H1 (cell line): ENCODE measurements at regions not wholly inside any gene's neighbourhood (a gene's known extent, or its start where the extent isn't known, plus 50 kb on each side); places are given as distances from the start of the nearest gene placed in this dataset.
"Not testable (repeated sequence)": the region's sequence is repeated elsewhere in the genome, so short reads cannot be mapped to it uniquely, and the experiment has no call there.

Experiments used
- CTCF ChIA-PET: fragments of 300-600 bp; sonication (Branson Sonifier 250); formaldehyde crosslinking; loops from one replicate; lab custom pipeline; 2021; ENCODE audit not compliant: partially characterized antibody; lab: Charles Lee
- POLR2A ChIA-PET: fragments of 300-600 bp; sonication (Branson Sonifier 250); formaldehyde crosslinking; loops from one replicate; lab custom pipeline; 2021; ENCODE audit warnings: inconsistent platforms; ENCODE audit not compliant: partially characterized antibody; lab: Charles Lee
- DNase-seq, 2 experiments: peaks; one replicate each; pipeline versions ENCODE4 v3.0.0 to v3.0.0-alpha.2; 2010 to 2022; ENCODE audit warnings: low spot score in 2 of 2, low read depth in 1 of 2, mixed read lengths in 1 of 2
- FAIRE-seq: peaks from 2 replicates; lab custom pipeline; 2011; peaks lifted over from hg19 to GRCh38; lab: Jason Lieb, UNC
- H2AFZ ChIP-seq: 2 replicates; pipeline ENCODE4 v1.8.1; 2012; ENCODE audit warnings: low read length, inconsistent platforms
- H2AK5ac ChIP-seq: 2 replicates; pipeline ENCODE4 v1.6.1; 2013; ENCODE audit warnings: low read depth, low read length
- H2BK120ac ChIP-seq: replicated peaks from 2 replicates; pipeline ENCODE3; 2013; ENCODE audit warnings: low read depth, low read length, inconsistent platforms
- H2BK12ac ChIP-seq: 2 replicates; pipeline ENCODE4 v1.6.1; 2013; ENCODE audit warnings: low read depth, low read length
- H2BK15ac ChIP-seq: 2 replicates; pipeline ENCODE4 v1.6.1; 2013; ENCODE audit warnings: low read length
- H2BK20ac ChIP-seq: 2 replicates; pipeline ENCODE4 v1.6.1; 2013; ENCODE audit warnings: low read length
- H2BK5ac ChIP-seq: 2 replicates; pipeline ENCODE4 v1.6.1; 2013; ENCODE audit warnings: low read depth, low read length
- H3K14ac ChIP-seq: 2 replicates; pipeline ENCODE4 v1.6.1; 2013; ENCODE audit warnings: inconsistent platforms; ENCODE audit not compliant: insufficient read length
- H3K18ac ChIP-seq: 2 replicates; pipeline ENCODE4 v1.6.1; 2013; ENCODE audit warnings: low read length; ENCODE audit errors: extremely low read depth
- H3K23ac ChIP-seq: 2 replicates; pipeline ENCODE4 v1.6.1; 2013; ENCODE audit warnings: inconsistent platforms; ENCODE audit not compliant: insufficient read length
- H3K23me2 ChIP-seq: 2 replicates; pipeline ENCODE4 v1.6.1; 2013; ENCODE audit warnings: low read depth, low read length
- H3K27ac ChIP-seq: 2 replicates; pipeline ENCODE4 v1.6.1; 2011; ENCODE audit warnings: low read depth, low read length, inconsistent platforms
- H3K27me3 ChIP-seq, 4 experiments: replicated peaks in 1 of 4; 1 replicate in 1 of 4; 2 replicates in 3 of 4; pipeline versions ENCODE4 v1.6.1 to v1.8.1; 2011 to 2013; ENCODE audit warnings: low read length in 3 of 4, mild to moderate bottlenecking in 3 of 4, inconsistent platforms in 2 of 4, mixed read lengths in 2 of 4, moderate library complexity in 1 of 4; ENCODE audit not compliant: control insufficient read depth in 3 of 4, insufficient read depth in 3 of 4; ENCODE audit errors: extremely low read depth in 1 of 4
- H3K36me3 ChIP-seq, 4 experiments: 2 replicates each; pipeline versions ENCODE4 v1.6.1 to v1.8.1; 2011 to 2013; ENCODE audit warnings: mild to moderate bottlenecking in 4 of 4, low read length in 3 of 4, moderate library complexity in 2 of 4, control low read depth in 1 of 4, inconsistent platforms in 1 of 4; ENCODE audit not compliant: insufficient read depth in 4 of 4, control insufficient read depth in 2 of 4
- H3K4ac ChIP-seq: replicated peaks from 2 replicates; pipeline ENCODE3; 2013; ENCODE audit warnings: low read length, low read depth, mixed read lengths, inconsistent platforms; ENCODE audit not compliant: insufficient read length
- H3K4me1 ChIP-seq, 4 experiments: replicated peaks in 1 of 4; 1 replicate in 1 of 4; 2 replicates in 3 of 4; pipeline versions ENCODE4 v1.6.1 to v1.8.1; 2011 to 2013; ENCODE audit warnings: low read length in 3 of 4, inconsistent platforms in 2 of 4, mixed read lengths in 1 of 4; ENCODE audit not compliant: insufficient read depth in 4 of 4, control insufficient read depth in 3 of 4
- H3K4me2 ChIP-seq, 2 experiments: 2 replicates each; pipeline versions ENCODE4 v1.6.1 to v1.8.1; 2011 to 2013; ENCODE audit warnings: low read depth in 2 of 2, low read length in 2 of 2, control low read depth in 1 of 2, inconsistent platforms in 1 of 2, mild to moderate bottlenecking in 1 of 2; ENCODE audit not compliant: insufficient read depth in 1 of 2
- H3K4me3 ChIP-seq, 4 experiments: fragments of 200-600, 300-600 bp in 1 of 4; sonication (generic), shearing (Covaris generic), sonication (Bioruptor Twin) in 1 of 4; 2 replicates each; pipeline versions ENCODE4 v1.5.1 to v1.8.1; 2011 to 2016; ENCODE audit warnings: low read length in 4 of 4, low read depth in 3 of 4, control low read depth in 2 of 4, inconsistent platforms in 2 of 4, mild to moderate bottlenecking in 2 of 4, mixed read lengths in 1 of 4, moderate library complexity in 1 of 4; ENCODE audit not compliant: insufficient read depth in 2 of 4; ENCODE audit errors: extremely low read depth in 1 of 4
- H3K56ac ChIP-seq: replicated peaks from 2 replicates; pipeline ENCODE3; 2013; ENCODE audit warnings: low read depth, mild to moderate bottlenecking, mixed read lengths, low read length, inconsistent platforms; ENCODE audit not compliant: insufficient read length
- H3K79me1 ChIP-seq: 2 replicates; pipeline ENCODE4 v1.6.1; 2013; ENCODE audit warnings: low read depth, low read length, control low read depth
- H3K79me2 ChIP-seq, 2 experiments: 2 replicates each; pipeline versions ENCODE4 v1.6.1 to v1.8.1; 2012 to 2013; ENCODE audit warnings: low read length in 2 of 2, mild to moderate bottlenecking in 2 of 2, inconsistent platforms in 1 of 2; ENCODE audit not compliant: insufficient read depth in 2 of 2, control insufficient read depth in 1 of 2
- H3K9ac ChIP-seq, 4 experiments: replicated peaks in 1 of 4; 1 replicate in 1 of 4; 2 replicates in 3 of 4; pipeline versions ENCODE4 v1.6.1 to v1.8.1; 2011 to 2013; ENCODE audit warnings: low read depth in 3 of 4, low read length in 3 of 4, control low read depth in 2 of 4, mild to moderate bottlenecking in 2 of 4, moderate library complexity in 2 of 4, inconsistent platforms in 1 of 4; ENCODE audit errors: extremely low read depth in 1 of 4
- H3K9me3 ChIP-seq, 2 experiments: 2 replicates each; pipeline versions ENCODE4 v1.6.1 to v1.8.1; 2012 to 2013; ENCODE audit warnings: mild to moderate bottlenecking in 2 of 2, moderate library complexity in 2 of 2, control low read depth in 1 of 2, inconsistent platforms in 1 of 2, low read depth in 1 of 2, low read length in 1 of 2, mixed read lengths in 1 of 2; ENCODE audit not compliant: insufficient read depth in 2 of 2
- H4K20me1 ChIP-seq, 2 experiments: replicated peaks in 1 of 2; 2 replicates each; pipeline versions ENCODE3 to v1.8.1; 2011 to 2013; ENCODE audit warnings: inconsistent platforms in 2 of 2, low read length in 2 of 2, mild to moderate bottlenecking in 1 of 2; ENCODE audit not compliant: insufficient read depth in 2 of 2, control insufficient read depth in 1 of 2
- H4K5ac ChIP-seq: 2 replicates; pipeline ENCODE4 v1.6.1; 2013; ENCODE audit warnings: low read length, low read depth, mixed read lengths, inconsistent platforms; ENCODE audit not compliant: insufficient read length
- H4K8ac ChIP-seq: 2 replicates; pipeline ENCODE4 v1.8.0; 2013; ENCODE audit warnings: mild to moderate bottlenecking, moderate library complexity, low read length, inconsistent platforms; ENCODE audit not compliant: insufficient read depth; ENCODE audit errors: extremely low read depth
- H4K91ac ChIP-seq: replicated peaks from 2 replicates; pipeline ENCODE3; 2013; ENCODE audit warnings: low read length, mixed read lengths, inconsistent platforms; ENCODE audit not compliant: insufficient read length
- WGBS, 2 experiments: shearing (Covaris generic) in 1 of 2; methylation state at CpG; one replicate each; pipeline versions ENCODE4 v1.1.6 to v1.1.7; 2013 to 2015; ENCODE audit warnings: low lambda C conversion rate in 2 of 2, mixed read lengths in 2 of 2, inconsistent platforms in 1 of 2, low coverage in 1 of 2, missing lambda C conversion rate in 1 of 2; ENCODE audit not compliant: insufficient replicate concordance in 2 of 2, insufficient coverage in 1 of 2, insufficient read length in 1 of 2; ENCODE audit errors: extremely low coverage in 1 of 2, missing lambda C conversion rate in 1 of 2; 5-methylcytosine and 5-hydroxymethylcytosine counted together

GRCh38 chr5:32952421-32952820 is 241.3 kb downstream of the NPR3 start:
- H3K4me1 ChIP-seq, H4K91ac ChIP-seq, H4K8ac ChIP-seq, H2BK120ac ChIP-seq, H3K36me3 ChIP-seq, H4K20me1 ChIP-seq, H3K14ac ChIP-seq, H3K79me1 ChIP-seq, H3K56ac ChIP-seq, H2BK12ac ChIP-seq, POLR2A ChIA-PET, H2BK15ac ChIP-seq, H3K9me3 ChIP-seq, H3K27me3 ChIP-seq, DNase-seq, H3K4ac ChIP-seq, H2AFZ ChIP-seq, H3K79me2 ChIP-seq, H3K23me2 ChIP-seq, H3K9ac ChIP-seq, H2BK20ac ChIP-seq, H3K18ac ChIP-seq, H3K23ac ChIP-seq, H2AK5ac ChIP-seq, H2BK5ac ChIP-seq, H4K5ac ChIP-seq: not testable (repeated sequence)
- CTCF ChIA-PET: interaction anchor here (0.6 to 1.8 kb wide), 4 partner anchors 9 to 352 kb away, joined by 3 to 6 read pairs (median 3); no protein-coding TSS in a partner anchor
- 0 out of 2 replicates have a peak overlapping the region, but pooled peaks have one; percentile 10 for H3K27ac ChIP-seq
- 36% methylated on average over 2 of the region's 2 CpGs; no CpG with 5 or more reads in 1 of the 2 experiments for WGBS, 2 experiments
- FAIRE-seq: peak; percentile 32
- peak overlapping the region in 1 of 4 experiments; percentile 40; a peak in 1 of 8 replicates for H3K4me3 ChIP-seq
- H3K4me2 ChIP-seq: peak overlapping the region in 1 of 2 experiments; percentile 27; a peak in 1 of 4 replicates
